GM12892 (cell line): ENCODE measurements at regions not wholly inside any gene's neighbourhood (a gene's known extent, or its start where the extent isn't known, plus 50 kb on each side); places are given as distances from the start of the nearest gene placed in this dataset.

Experiments used
- DNase-seq: peaks from one replicate; pipeline ENCODE4 v3.0.0; 2011; ENCODE audit not compliant: insufficient read length
- FAIRE-seq: peaks from 2 replicates; lab custom pipeline; 2011; peaks lifted over from hg19 to GRCh38; lab: Jason Lieb, UNC
- POLR2A ChIP-seq: IDR thresholded peaks from 2 replicates; pipeline ENCODE4 v1.6.1; 2011; ENCODE audit warnings: low read depth, low read length, control low read depth
- POLR2AphosphoS5 ChIP-seq: IDR thresholded peaks from 2 replicates; pipeline ENCODE4 v1.6.1; 2011; ENCODE audit warnings: low read depth, low read length, control low read depth
- TAF1 ChIP-seq: IDR thresholded peaks from 2 replicates; pipeline ENCODE4 v1.6.1; 2011; ENCODE audit warnings: low read depth, mild to moderate bottlenecking, control low read depth, low read length, borderline replicate concordance

DNA sequence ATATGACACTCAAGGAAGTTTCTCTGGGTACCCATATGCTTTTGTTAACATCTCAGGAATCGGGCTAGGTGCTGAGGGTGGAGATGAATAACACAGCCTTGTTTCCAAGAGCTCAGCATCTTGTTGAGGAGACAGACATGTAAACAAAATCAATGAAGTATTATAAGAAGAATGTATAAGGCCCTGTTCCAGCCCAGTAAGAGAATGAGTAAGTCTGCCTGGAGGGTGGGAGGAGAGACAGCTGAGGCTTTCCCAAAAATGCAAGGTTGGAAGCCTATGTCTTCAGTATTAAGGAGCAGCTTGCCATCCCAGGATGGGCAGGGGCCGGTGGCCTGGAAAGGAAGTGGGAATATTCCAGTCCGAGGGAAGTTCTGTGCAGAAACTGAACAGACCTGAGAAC is 615.3 kb upstream of the BTBD3 start:
- TF ChIP-seq TAF1 (no peak), POLR2A (no peak), POLR2AphosphoS5 (no peak)
- FAIRE-seq = no peak
- no peak for DNase-seq

DNA sequence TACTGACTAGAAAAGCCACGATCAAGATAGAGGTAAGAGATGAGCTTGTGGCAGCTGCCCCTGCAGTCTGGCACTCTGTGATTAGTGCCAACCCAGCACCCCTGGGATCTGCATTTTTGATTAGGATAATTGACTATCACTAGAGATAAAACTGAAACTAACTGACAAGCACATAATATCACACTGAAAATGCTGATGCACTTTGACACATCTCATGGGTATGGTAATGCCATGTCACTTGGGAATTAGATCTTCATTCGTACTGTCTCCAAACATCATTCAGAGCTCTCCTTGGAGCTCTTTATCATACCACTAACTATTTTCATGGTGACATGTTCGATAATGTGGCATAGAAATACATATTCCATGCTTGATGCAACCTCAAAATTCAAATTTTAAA is 612.9 kb upstream of the BTBD3 start:
- DNase-seq (no peak), FAIRE-seq (no peak)
- TF ChIP-seq POLR2AphosphoS5 (no peak), POLR2A (no peak), TAF1 (no peak)

DNA sequence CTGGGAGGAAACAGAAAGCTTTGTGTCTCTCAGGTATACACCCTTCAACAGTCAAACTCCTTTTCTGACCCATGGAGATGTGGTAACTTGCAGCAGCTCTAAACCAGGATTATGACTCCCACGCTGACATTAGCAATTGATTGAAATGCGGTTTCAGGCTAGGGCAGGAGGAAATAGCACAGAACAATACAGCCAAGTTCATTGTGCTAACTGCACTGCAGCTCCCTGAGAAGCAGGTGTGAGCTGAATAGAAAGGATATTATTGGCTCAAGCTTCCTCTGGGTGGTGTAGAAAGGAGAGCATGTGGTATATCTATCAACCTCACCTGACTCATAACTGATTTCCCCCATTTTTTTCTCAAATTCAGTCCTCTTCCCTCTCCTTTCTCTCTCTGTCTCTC is 612.3 kb upstream of the BTBD3 start:
- DNase-seq = no peak
- FAIRE-seq = no peak
- TF ChIP-seq TAF1 = no peak
- no peak for TF ChIP-seq POLR2AphosphoS5
- TF ChIP-seq POLR2A = no peak

DNA sequence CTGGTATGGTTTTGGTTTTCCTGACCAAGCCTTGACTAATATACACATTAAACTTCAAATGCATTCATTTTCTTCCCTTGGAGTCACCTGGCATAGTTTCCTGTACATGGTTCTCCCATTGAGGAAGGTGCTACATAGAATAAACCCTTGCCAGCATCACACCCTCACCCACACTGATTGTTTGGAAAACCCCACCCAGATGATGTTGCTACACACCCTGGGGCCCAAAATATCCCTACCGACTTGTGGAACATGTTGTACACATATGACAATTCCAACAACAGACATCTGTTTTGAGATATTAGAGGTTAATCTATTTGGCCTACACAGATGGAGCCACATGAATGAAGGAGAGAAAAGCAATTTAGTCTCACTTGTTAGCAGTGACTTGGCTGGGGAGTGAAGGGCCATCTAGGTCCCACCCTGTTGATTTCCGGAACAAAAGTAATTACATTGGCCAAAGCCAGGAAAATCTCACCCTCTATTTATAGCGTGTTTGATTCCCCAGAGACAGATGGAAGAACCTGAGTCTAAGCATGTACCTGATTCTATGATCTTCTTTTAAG is 606.0 kb upstream of the BTBD3 start:
- no peak for TF ChIP-seq POLR2A
- no peak for TF ChIP-seq POLR2AphosphoS5
- no peak for TF ChIP-seq TAF1
- FAIRE-seq (no peak), DNase-seq (no peak)

DNA sequence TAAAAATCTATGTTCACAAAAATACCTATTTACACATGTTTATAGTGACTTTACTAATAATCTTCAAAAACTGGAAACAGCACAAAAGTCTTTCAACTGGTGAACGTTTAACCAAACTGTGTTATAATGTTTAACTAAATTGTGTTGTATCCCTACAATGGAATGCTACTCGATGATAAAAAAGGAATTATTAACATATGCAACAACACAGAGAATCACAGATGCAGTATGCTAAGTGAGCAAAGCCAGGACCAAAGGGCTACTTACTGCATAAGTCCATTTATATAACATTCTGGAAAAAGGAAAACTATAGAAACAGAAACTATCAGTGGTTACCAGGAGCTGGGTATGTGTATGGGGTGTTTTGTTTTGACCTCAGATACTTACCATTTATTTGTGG is 602.2 kb upstream of the BTBD3 start:
- no peak for TF ChIP-seq TAF1
- no peak for TF ChIP-seq POLR2A
- TF ChIP-seq POLR2AphosphoS5 = no peak
- no peak for FAIRE-seq
- DNase-seq = no peak

DNA sequence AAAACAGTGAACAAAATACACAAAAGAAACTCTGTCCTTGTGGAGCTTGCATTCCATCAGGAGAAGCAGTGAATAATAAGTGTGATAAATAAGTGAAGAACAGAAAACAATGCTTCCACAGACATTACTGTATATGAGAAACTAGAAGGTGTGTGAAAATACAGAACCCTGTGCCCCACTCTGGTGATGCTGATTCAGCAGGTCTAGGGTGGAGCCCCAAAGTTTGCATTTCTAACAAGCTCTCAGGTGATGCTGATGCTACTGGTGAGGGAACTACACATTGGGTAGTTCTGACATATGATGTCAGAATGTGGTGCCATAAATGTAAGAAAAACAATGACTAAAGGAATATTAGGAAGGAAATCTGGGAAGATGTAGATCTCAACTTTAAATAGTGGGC is 601.4 kb upstream of the BTBD3 start:
- TF ChIP-seq POLR2A (no peak), POLR2AphosphoS5 (no peak), TAF1 (no peak)
- no peak for FAIRE-seq
- no peak for DNase-seq

DNA sequence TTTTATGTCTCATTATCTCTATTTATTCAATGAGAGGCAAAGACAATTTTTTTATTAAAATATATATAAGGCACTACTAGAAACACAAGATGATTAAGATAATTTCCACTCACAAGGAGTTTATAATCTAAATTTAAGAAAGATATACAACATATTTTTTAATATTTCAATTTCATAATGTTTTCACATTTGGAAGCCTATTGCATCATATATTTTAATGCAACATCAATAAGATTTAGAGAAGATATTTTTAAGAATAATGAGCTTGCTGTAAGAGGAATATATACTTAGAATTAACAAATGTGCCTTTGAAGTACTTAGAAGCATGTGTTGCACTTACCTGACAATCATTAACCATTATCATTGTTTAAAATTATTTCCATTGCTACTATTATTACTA is 597.7 kb upstream of the BTBD3 start:
- no peak for TF ChIP-seq POLR2AphosphoS5
- no peak for TF ChIP-seq POLR2A
- no peak for TF ChIP-seq TAF1
- FAIRE-seq (no peak), DNase-seq (no peak)

DNA sequence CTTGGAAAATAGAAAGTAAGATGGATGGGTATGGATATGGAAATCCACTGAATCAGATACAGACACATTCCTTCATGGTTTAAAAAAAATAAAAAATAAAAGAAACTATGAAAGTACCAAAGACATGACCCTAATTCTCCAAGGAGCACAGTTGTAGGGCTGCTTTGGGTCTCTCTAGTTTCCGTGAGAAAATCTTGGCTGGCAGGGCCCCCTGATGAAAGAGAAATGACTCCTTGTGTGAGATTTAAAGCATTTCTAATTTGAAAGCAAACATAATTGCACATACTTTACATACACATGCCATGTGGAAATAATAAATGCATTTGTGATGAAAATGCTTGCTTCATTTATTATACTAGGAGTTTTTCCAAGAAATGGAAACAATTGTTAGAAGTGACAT is 593.9 kb upstream of the BTBD3 start:
- DNase-seq (no peak), FAIRE-seq (no peak)
- TF ChIP-seq POLR2AphosphoS5 = no peak
- no peak for TF ChIP-seq POLR2A
- TF ChIP-seq TAF1 = no peak

DNA sequence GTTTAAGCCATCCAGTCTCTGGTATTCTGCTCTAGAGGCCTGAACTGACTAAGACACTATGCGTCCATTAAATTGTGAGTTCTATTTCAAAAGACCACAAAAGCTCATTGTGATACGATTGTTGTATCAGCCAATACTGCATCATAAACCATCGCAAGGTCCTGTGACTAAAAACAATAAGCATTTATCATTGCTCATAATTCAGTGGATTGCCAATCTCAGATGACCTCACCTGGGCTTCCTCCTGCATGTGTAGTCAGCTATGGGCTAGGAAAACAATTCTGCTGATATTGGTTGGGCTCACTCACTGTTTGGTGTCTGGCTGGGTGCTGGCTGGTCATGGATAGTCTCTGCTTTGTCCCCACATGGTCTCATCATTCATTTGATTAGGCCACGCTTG is 592.7 kb upstream of the BTBD3 start:
- DNase-seq (no peak), FAIRE-seq (no peak)
- TF ChIP-seq TAF1 (no peak), POLR2AphosphoS5 (no peak), POLR2A (no peak)

DNA sequence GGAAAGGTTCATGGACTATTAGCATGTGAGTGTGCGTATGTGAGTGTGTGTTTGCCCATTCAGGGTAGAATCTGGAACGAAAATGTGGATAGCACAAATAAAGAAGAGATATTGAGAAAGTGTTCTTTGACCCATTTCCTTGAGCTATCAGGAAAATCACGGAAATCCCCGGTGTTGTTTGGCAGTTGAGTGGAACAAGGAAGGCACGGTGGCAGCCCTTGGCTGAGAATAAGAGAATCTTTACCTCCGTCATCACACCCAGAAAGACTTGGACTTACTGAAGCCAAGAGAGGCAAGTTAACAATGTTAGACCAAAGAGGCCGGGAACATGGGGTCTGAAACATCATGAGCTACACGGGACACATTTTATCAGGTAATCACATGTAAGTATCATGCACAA is 588.9 kb upstream of the BTBD3 start:
- no peak for FAIRE-seq
- TF ChIP-seq POLR2AphosphoS5 (no peak), POLR2A (no peak), TAF1 (no peak)
- no peak for DNase-seq

DNA sequence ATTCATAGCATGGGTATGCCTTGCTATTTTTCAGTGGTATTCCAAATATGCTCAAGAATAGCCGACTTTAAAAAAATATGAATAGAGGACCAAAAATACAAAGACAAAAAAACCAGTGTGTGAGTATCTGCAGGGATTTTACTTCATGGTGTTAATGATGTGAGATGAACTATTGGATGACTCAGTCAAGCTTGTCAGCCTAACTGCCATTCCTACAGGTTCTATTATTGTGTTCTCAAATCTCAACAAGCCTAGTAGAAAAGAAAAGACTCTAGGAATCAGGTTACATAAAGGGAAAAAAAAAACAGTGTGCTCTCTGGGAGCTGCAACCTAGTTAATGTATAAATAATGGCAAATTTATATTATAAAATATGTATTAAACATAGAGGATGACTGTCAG is 588.4 kb upstream of the BTBD3 start:
- FAIRE-seq (no peak), DNase-seq (no peak)
- TF ChIP-seq POLR2AphosphoS5 = no peak
- no peak for TF ChIP-seq POLR2A
- TF ChIP-seq TAF1 = no peak

DNA sequence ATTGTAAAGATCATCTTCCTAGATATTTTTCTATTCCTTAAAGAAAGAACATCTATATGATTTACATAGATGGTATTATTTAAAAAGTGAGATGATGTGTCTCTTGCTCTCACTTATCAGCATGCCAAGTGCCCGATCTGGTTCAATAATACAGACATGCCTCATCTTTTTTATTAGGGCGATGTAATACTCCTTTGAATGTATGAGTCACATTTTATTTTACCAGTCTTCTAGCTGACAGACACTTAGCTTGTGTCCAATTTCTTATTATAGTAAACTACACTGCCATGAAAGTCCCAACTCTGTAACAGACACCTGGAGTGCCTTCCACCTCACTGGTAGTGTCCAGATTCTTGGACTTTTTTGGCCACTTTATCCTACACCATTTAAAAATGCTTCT is 586.6 kb upstream of the BTBD3 start:
- DNase-seq (no peak), FAIRE-seq (no peak)
- TF ChIP-seq POLR2A = no peak
- no peak for TF ChIP-seq POLR2AphosphoS5
- TF ChIP-seq TAF1 = no peak

DNA sequence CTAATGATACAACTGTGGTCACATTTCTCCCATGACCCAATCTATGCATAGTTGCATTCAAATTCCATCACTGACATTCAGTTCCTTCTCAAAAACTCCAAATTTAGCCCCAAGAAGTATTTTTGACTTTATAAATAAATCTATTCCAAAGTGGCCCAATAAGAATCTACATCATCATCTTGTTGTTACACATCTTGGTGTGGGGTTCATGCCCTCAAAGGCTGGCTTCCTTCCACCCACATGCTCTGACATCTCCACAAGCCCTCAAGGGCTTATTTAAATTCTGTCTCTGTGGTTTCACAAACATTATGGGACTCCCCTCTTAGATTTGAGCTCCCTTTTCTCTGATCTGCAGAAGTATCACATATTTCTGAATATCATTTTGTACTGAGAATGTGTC is 585.3 kb upstream of the BTBD3 start:
- no peak for FAIRE-seq
- no peak for TF ChIP-seq TAF1
- no peak for TF ChIP-seq POLR2AphosphoS5
- no peak for TF ChIP-seq POLR2A
- no peak for DNase-seq
